Right atrium auricular region (tissue), 2 donors: ENCODE measurements at regions not wholly inside any gene's neighbourhood (a gene's known extent, or its start where the extent isn't known, plus 50 kb on each side); places are given as distances from the start of the nearest gene placed in this dataset.

Experiments used
- DNase-seq: peaks from one replicate; pipeline ENCODE4 v3.0.0-alpha.2; 2019; ENCODE audit warnings: low spot score
- H3K27ac ChIP-seq, 2 donors: fragments of 200-600 bp; sonication (generic); 1 replicate in 1 of 2; 2 replicates in 1 of 2; pipeline ENCODE4 v1.5.1; 2016 to 2019
- H3K27me3 ChIP-seq, 2 donors: fragments of 200-600 bp; sonication (generic); one replicate each; pipeline versions ENCODE4 v1.5.1 to v1.6.0; 2017 to 2019
- H3K36me3 ChIP-seq: fragments of 200-600 bp; sonication (generic); one replicate; pipeline ENCODE4 v1.5.1; 2016
- H3K4me1 ChIP-seq, 2 donors: fragments of 200-600 bp; sonication (generic); one replicate each; pipeline versions ENCODE4 v1.5.1 to v1.6.0; 2017 to 2019
- H3K4me3 ChIP-seq, 2 donors: fragments of 200-600 bp; sonication (generic); 1 replicate in 1 of 2; 2 replicates in 1 of 2; pipeline ENCODE4 v1.5.1; 2017 to 2019; ENCODE audit warnings: mild to moderate bottlenecking in 1 of 2, moderate library complexity in 1 of 2
- H3K9me3 ChIP-seq, 2 donors: fragments of 200-600 bp; sonication (generic); one replicate each; pipeline ENCODE4 v1.5.1; 2019
- TF ChIP-seq, protein P1 (sequence below), 2 donors: fragments of 200-600 bp; sonication (generic); IDR thresholded peaks; one replicate each; pipeline ENCODE4 v1.5.1; 2019; ENCODE audit warnings: antibody characterized with exemption in 2 of 2

DNA sequence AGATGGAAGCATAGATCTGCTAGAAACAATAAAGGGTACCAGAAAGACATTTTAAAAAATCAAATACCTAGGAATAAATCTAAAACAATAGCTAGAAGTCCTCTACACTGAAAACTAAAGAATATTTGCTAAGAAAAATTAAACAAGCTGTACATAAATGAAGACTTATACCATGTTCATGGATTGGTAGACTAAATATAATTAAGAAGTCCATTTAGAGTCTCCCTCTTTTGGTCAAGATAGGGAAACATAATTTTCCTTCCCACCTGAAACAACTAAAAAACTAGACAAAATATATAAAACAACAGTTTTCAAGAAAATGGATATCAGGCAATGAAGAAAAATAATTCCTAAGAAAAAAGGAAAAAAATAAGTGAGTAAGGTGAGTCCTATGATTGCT lies 120.0 kb upstream of the TAB2 start:
- Histone ChIP-seq H3K27me3 (no peaks in the 10 kb centered on the region), H3K9me3 (peaks cover 0 to 28% of the 10 kb centered on the region in 2 donors), H3K36me3 (no peaks in the 10 kb centered on the region), H3K4me1 (peaks cover 0 to 5% of the 10 kb centered on the region in 2 donors), H3K4me3 (no peak overlapping the region), H3K27ac (no peak overlapping the region)
- no peak for DNase-seq
- TF ChIP-seq, protein P1, sequence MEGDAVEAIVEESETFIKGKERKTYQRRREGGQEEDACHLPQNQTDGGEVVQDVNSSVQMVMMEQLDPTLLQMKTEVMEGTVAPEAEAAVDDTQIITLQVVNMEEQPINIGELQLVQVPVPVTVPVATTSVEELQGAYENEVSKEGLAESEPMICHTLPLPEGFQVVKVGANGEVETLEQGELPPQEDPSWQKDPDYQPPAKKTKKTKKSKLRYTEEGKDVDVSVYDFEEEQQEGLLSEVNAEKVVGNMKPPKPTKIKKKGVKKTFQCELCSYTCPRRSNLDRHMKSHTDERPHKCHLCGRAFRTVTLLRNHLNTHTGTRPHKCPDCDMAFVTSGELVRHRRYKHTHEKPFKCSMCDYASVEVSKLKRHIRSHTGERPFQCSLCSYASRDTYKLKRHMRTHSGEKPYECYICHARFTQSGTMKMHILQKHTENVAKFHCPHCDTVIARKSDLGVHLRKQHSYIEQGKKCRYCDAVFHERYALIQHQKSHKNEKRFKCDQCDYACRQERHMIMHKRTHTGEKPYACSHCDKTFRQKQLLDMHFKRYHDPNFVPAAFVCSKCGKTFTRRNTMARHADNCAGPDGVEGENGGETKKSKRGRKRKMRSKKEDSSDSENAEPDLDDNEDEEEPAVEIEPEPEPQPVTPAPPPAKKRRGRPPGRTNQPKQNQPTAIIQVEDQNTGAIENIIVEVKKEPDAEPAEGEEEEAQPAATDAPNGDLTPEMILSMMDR (IDR thresholded peaks at IDR 0.05): no peak

DNA sequence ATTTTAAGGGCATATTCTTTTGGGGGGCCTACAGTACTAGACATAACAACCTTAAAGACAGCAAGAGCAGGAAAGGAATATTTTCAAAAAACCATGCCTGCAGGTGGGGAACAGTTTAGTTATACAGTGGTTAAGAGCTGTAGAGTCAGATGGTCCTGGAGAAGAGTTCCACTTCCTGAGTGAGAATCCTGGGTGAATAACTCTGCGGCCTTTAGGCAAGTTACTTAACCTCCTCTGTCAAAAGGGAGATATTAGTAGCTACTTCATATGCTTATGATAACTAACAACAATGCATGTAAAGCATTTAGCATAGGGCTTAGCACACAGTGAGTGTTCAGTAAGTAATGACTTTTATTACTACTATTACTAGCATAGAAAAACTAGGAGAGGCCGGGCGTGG lies 119.2 kb upstream of the TAB2 start:
- H3K27ac ChIP-seq: no peak overlapping the region
- no peaks in the 10 kb centered on the region for H3K36me3 ChIP-seq
- H3K27me3 ChIP-seq: no peaks in the 10 kb centered on the region
- peaks cover 0 to 5% of the 10 kb centered on the region in 2 donors for H3K4me1 ChIP-seq
- TF ChIP-seq, protein P1 (IDR thresholded peaks at IDR 0.05): no peak
- H3K4me3 ChIP-seq: no peak overlapping the region
- no peak for DNase-seq
- peaks cover 0 to 28% of the 10 kb centered on the region in 2 donors for H3K9me3 ChIP-seq

DNA sequence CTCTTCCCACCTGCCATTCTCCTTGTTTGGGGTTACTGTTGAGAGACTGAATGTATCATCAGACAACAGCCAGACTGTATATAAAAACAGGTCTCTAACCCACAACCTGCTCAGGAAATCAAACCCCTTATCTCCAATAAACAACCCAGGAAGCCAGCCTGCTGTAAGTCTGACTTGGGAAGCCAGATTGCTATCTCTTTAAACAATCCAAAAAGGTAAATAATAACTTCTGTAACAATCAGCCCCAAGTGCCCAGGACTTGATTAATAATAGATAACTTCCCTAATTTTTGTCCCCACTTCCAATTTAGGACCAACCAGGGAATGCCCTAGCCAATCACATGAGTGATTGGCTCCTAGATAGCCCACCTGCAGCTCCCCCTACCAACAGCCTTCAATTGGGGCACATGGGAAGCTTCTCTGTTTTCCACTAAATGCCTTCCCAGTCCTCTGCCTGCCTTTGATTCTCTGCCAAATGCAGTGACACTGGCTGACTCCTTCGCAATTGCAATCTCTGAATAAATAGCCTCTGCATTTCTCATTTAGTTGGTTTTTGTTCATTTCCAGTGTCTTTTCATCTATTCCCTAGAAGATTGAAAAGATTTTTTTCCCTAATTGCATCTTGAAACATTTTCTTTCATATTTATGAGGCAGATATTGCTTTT lies 117.1 kb upstream of the TAB2 start:
- TF ChIP-seq, protein P1 (IDR thresholded peaks at IDR 0.05): no peak
- Histone ChIP-seq H3K4me3 (no peak overlapping the region), H3K36me3 (no peaks in the 10 kb centered on the region), H3K9me3 (peaks cover 0 to 28% of the 10 kb centered on the region in 2 donors), H3K27me3 (no peaks in the 10 kb centered on the region), H3K27ac (no peak overlapping the region), H3K4me1 (no peaks in the 10 kb centered on the region)
- DNase-seq: no peak

DNA sequence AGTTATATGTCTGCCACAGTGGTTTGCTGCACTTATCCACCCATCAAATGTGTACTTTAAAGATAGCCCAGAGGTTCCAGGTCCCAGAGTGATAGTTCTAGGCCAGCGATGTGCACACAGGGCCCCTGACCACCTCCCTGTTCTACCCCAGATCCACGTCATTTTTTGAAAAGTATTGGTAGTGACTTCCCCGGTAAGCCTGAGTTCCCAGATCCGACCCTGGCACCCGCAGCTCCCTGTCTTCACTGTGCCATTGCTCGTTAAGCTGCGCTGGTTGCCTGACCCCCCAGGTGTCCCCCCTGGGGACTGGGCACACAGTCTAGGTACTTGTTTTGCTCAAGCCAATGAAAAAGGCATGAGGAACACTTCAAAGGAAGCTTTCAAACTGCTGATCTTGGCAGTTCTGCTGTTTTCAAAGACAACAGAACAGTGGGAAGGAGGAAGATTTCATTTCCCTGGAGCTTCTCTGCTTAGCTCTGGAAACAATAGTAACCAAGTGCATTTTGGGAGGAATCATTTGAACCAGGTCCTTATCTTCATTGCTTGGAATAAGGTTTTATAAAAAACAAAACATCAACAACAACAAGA lies 116.3 kb upstream of the TAB2 start:
- DNase-seq: no peak
- no peaks in the 10 kb centered on the region for H3K4me1 ChIP-seq
- H3K27me3 ChIP-seq: no peaks in the 10 kb centered on the region
- H3K27ac ChIP-seq: no peak overlapping the region
- no peaks in the 10 kb centered on the region for H3K36me3 ChIP-seq
- TF ChIP-seq, protein P1 (IDR thresholded peaks at IDR 0.05): no peak
- H3K4me3 ChIP-seq: no peak overlapping the region
- H3K9me3 ChIP-seq: peaks cover 0 to 28% of the 10 kb centered on the region in 2 donors

DNA sequence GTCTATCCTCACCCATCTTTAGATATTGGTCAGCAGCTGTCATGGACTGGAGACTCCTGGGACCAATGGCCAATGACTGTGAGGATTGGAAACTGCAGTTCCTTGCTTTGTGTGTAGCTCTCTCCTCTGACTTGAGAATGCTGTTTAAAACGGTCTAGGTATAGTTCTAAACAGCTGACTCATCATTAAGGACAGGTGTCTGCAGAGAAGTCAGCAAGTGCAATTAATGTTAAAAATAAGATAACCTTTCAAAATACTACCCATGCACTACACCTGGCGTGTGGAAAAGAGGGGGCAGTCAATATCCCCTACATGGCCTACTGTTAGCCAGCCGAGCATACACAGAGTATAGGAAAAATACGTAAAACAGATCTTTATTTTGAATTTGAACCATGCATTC lies 115.4 kb upstream of the TAB2 start:
- no peak for DNase-seq
- Histone ChIP-seq H3K4me1 (no peaks in the 10 kb centered on the region), H3K27ac (no peak overlapping the region), H3K9me3 (peaks cover 0 to 25% of the 10 kb centered on the region in 2 donors), H3K27me3 (no peaks in the 10 kb centered on the region), H3K36me3 (no peaks in the 10 kb centered on the region), H3K4me3 (no peak overlapping the region)
- TF ChIP-seq, protein P1 (IDR thresholded peaks at IDR 0.05): no peak
